ENCODE measurements at regions not wholly inside any gene's neighbourhood (a gene's known extent, or its start where the extent isn't known, plus 50 kb on each side); places are given as distances from the start of the nearest gene placed in this dataset.

DNA sequence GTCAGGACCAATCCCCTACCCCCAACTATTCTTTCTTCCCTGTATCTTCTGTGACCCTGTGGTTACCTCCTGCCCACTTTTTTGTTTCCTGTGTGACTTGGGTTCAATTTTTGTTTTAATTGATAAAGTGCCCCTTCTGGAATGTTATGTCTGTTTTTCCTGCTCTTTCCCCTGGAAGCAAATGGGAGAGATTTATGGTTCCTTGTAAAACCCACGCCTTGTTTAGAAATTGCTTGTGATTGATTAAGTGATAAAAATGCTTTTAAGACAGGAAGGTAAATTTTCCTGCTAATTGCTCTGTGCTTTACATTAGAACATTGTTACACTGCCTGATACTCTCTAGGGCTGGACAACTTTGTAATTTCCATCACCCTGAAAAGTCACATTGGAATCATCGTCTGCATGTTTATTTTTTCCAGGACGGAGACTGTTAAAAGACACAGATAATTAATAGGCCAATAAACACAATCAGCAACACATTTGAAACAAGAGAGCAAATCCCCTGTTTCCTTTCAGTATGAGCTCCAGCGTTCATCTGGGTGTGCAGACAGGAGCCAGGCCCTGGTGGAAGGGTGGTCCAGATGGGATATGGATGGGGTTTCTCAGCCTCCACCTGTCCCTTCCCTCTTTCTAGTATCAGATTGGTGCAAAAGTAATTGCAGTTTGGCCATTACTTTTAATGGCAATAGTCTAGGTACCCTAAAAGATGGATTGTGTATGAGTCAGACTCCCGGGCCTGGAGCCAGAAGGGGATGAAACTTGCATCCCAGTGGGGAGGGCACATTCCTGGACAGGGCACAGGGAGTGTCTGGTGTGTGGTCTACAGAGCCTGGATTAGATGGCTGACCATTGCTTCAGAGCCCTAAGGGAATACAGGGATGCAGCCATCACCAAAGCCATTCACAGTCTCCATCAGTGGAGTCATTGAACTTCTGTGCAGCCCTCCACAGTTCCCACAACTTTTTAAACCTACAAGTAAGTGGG is 58.1 kb upstream of the AGBL1 start:
- Mint-ChIP-seq H3K4me3 (ENCODE audit: unreplicated experiment) (no peak overlapping the region), H3K36me3 (ENCODE audit: low read depth, unreplicated experiment) (no peaks in the 10 kb centered on the region), H3K27me3 (ENCODE audit: unreplicated experiment) (no peaks in the 10 kb centered on the region), H3K4me1 (ENCODE audit: unreplicated experiment) (peaks cover 8% of the 10 kb centered on the region), H3K27ac (ENCODE audit: unreplicated experiment) (no peak overlapping the region), H3K9me3 (ENCODE audit: unreplicated experiment) (no peaks in the 10 kb centered on the region)
- TF ChIP-seq, protein P1, sequence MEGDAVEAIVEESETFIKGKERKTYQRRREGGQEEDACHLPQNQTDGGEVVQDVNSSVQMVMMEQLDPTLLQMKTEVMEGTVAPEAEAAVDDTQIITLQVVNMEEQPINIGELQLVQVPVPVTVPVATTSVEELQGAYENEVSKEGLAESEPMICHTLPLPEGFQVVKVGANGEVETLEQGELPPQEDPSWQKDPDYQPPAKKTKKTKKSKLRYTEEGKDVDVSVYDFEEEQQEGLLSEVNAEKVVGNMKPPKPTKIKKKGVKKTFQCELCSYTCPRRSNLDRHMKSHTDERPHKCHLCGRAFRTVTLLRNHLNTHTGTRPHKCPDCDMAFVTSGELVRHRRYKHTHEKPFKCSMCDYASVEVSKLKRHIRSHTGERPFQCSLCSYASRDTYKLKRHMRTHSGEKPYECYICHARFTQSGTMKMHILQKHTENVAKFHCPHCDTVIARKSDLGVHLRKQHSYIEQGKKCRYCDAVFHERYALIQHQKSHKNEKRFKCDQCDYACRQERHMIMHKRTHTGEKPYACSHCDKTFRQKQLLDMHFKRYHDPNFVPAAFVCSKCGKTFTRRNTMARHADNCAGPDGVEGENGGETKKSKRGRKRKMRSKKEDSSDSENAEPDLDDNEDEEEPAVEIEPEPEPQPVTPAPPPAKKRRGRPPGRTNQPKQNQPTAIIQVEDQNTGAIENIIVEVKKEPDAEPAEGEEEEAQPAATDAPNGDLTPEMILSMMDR (IDR thresholded peaks at IDR 0.05; ENCODE audit: unreplicated experiment), result no peak
- DNase-seq (ENCODE audit: low spot score), result no peak

DNA sequence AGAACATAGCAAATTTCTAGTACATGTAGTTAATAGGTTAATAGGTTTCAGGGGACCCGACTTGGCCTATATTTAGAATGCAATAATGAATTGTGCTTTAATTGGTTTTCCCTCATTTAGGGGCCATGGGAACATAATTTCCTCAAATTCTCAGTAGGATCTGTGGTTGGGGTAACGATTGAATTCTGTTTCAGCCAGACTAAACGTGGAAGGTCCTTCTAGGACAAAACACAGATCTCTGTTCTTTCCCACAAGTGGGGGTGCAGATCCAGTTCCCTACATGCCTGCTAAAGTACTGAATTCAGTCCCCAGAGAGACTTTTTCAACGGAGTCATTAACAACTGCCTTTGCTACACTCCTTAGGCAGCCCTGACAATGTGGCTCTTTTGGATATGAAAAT is 50.7 kb upstream of the AGBL1 start:
- Mint-ChIP-seq H3K27me3 (ENCODE audit: unreplicated experiment) (no peaks in the 10 kb centered on the region), H3K36me3 (ENCODE audit: low read depth, unreplicated experiment) (no peaks in the 10 kb centered on the region), H3K9me3 (ENCODE audit: unreplicated experiment) (no peaks in the 10 kb centered on the region), H3K27ac (ENCODE audit: unreplicated experiment) (no peak overlapping the region), H3K4me1 (ENCODE audit: unreplicated experiment) (no peaks in the 10 kb centered on the region), H3K4me3 (ENCODE audit: unreplicated experiment) (no peak overlapping the region)
- DNase-seq (ENCODE audit: low spot score), result no peak
- TF ChIP-seq, protein P1 (IDR thresholded peaks at IDR 0.05; ENCODE audit: unreplicated experiment), result no peak

Measured in endothelial cell (in vitro differentiated cells).